Vagina (tissue), 2 donors: ENCODE measurements at regions not wholly inside any gene's neighbourhood (a gene's known extent, or its start where the extent isn't known, plus 50 kb on each side); places are given as distances from the start of the nearest gene placed in this dataset.

ENCODE experiments used
- DNase-seq, 2 donors: peaks; one replicate each; pipeline ENCODE4 v3.0.0-alpha.2; 2017; ENCODE audit errors: extremely low spot score in 2 of 2
- H3K27ac ChIP-seq: fragments of 200-600 bp; sonication (generic); one replicate; pipeline ENCODE4 v1.5.1; 2019
- H3K27me3 ChIP-seq: fragments of 200-600 bp; sonication (generic); one replicate; pipeline ENCODE4 v1.5.1; 2019
- H3K36me3 ChIP-seq, 2 donors: fragments of 200-600 bp; sonication (generic); one replicate each; pipeline ENCODE4 v1.5.1; 2017 to 2019
- H3K4me1 ChIP-seq: fragments of 200-600 bp; sonication (generic); one replicate; pipeline ENCODE4 v1.5.1; 2019
- H3K4me3 ChIP-seq, 2 donors: fragments of 200-600 bp; sonication (generic); 1 replicate in 1 of 2; 2 replicates in 1 of 2; pipeline ENCODE4 v1.5.1; 2016 to 2019
- H3K9me3 ChIP-seq: fragments of 200-600 bp; sonication (generic); one replicate; pipeline ENCODE4 v1.5.1; 2019
- CTCF ChIP-seq, 3 experiments: fragments of 450-650 bp in 2 of 3; fragments of 200-600 bp in 1 of 3; sonication (generic) in 1 of 3; IDR thresholded peaks; one replicate each; pipeline ENCODE4 v1.5.1; 2017 to 2019; ENCODE audit warnings: antibody characterized with exemption in 3 of 3, mild to moderate bottlenecking in 2 of 3, moderate library complexity in 2 of 3
- POLR2A ChIP-seq, 2 donors: fragments of 450-650 bp; IDR thresholded peaks; one replicate each; pipeline ENCODE4 v1.6.1; 2017; ENCODE audit warnings: antibody characterized with exemption in 2 of 2, mild to moderate bottlenecking in 2 of 2, moderate library complexity in 2 of 2
- POLR2AphosphoS5 ChIP-seq, 2 donors: sonication (generic); formaldehyde crosslinking; IDR thresholded peaks; one replicate each; pipeline ENCODE4 v1.9.0; 2017; ENCODE audit warnings: antibody characterized with exemption in 2 of 2, mild to moderate bottlenecking in 2 of 2, low read depth in 1 of 2; ENCODE audit not compliant: insufficient read depth in 1 of 2
- intact Hi-C: fragments of 100-400 bp; cut with DNase I; formaldehyde crosslinking; loops from one replicate; pipeline ENCODE4 v1.15.1; 2023

DNA sequence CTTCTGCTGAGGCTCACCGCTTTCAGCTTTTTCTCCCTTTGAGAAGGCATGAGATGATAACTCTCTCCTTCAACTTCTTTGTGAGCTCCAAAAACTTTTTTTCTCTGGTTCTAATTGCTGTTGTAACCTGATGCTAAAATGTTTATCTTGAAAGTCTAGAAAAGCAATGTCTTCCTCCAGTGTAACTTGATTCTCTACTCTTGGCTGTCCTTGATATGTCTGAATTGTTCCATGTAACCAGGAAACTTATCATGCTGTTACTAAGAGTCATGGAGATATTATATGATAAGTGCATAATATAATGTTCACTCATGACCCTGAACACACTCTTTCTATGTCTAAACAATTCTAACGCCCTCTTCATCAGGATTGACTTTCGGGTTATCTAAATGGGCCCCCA, 128.0 kb upstream of the ABCA1 start:
- Histone ChIP-seq H3K4me1 (no peaks in the 10 kb centered on the region), H3K9me3 (no peaks in the 10 kb centered on the region), H3K36me3 (no peaks in the 10 kb centered on the region), H3K4me3 (no peak overlapping the region), H3K27ac (no peak overlapping the region), H3K27me3 (no peaks in the 10 kb centered on the region)
- TF ChIP-seq CTCF (IDR thresholded peaks at IDR 0.05): no peak
- intact Hi-C loops: no loop called here
- DNase-seq: no peak

- DNase-seq: no peak
- Histone ChIP-seq H3K4me1 (no peaks in the 10 kb centered on the region), H3K27ac (no peak overlapping the region), H3K36me3 (no peaks in the 10 kb centered on the region), H3K9me3 (no peaks in the 10 kb centered on the region), H3K4me3 (no peak overlapping the region), H3K27me3 (no peaks in the 10 kb centered on the region)
- intact Hi-C loops: no loop called here
- TF ChIP-seq POLR2A (IDR thresholded peaks at IDR 0.05) (no peak), CTCF (IDR thresholded peaks at IDR 0.05) (no peak), POLR2AphosphoS5 (IDR thresholded peaks at IDR 0.05; ENCODE audit: insufficient read depth in 1 of 2, low read depth in 1 of 2) (no peak)
Measured at GRCh38 chr9:105057551-105057950, 129.6 kb upstream of the ABCA1 start.

- intact Hi-C loops: no loop called here
- no peaks in the 10 kb centered on the region for H3K36me3 ChIP-seq
- no peak for TF ChIP-seq POLR2A (IDR thresholded peaks at IDR 0.05)
- TF ChIP-seq POLR2AphosphoS5 (IDR thresholded peaks at IDR 0.05; ENCODE audit: insufficient read depth in 1 of 2, low read depth in 1 of 2): no peak
- TF ChIP-seq CTCF (IDR thresholded peaks at IDR 0.05): no peak
- H3K27ac ChIP-seq: no peak overlapping the region
- DNase-seq: no peak
- H3K4me3 ChIP-seq: no peak overlapping the region
- no peaks in the 10 kb centered on the region for H3K27me3 ChIP-seq
- peaks cover 6% of the 10 kb centered on the region for H3K4me1 ChIP-seq
- no peaks in the 10 kb centered on the region for H3K9me3 ChIP-seq
Measured at GRCh38 chr9:105059252-105059651, 131.3 kb upstream of the ABCA1 start.

DNA sequence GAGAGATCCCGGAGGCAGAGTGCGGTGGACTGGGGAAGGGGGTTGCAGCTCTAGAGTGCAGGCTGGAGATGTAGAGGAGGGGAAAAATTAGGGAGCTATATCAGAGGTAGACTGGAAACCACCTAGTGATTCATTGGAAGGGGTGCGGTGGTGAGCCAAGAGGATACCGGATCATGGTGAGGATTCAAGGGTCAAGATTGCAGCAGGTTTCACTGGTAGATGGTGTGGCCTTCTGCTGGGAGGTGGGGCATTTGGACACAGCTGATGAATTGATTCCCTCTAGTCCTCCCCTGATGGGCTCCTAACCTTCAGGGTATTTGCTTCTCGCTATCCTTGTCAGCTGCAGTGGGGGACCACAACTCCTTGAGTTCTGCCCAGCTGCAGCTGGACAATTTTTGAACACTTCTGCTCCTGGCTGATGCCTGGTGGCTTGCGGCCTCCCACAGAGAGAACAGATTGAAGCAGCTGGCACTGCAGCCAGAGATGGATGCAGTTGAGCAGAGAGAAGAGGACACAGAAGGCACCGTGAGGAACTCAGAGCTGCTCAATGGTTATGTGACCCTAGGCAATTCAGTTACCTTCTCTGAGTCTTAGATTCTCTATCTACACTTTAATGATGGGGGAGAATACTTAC, 134.4 kb upstream of the ABCA1 start:
- Histone ChIP-seq H3K27me3 (no peaks in the 10 kb centered on the region), H3K9me3 (no peaks in the 10 kb centered on the region), H3K36me3 (no peaks in the 10 kb centered on the region), H3K27ac (no peak overlapping the region), H3K4me1 (peaks cover 26% of the 10 kb centered on the region), H3K4me3 (no peak overlapping the region)
- no peak for DNase-seq
- intact Hi-C loops: loop anchor here (5.0 to 10.0 kb wide), 4 partner anchors 70 to 465 kb away; partner anchors contain the start of genes ABCA1 and OR13C5
- no peak for TF ChIP-seq POLR2AphosphoS5 (IDR thresholded peaks at IDR 0.05; ENCODE audit: insufficient read depth in 1 of 2, low read depth in 1 of 2)
- TF ChIP-seq POLR2A (IDR thresholded peaks at IDR 0.05): no peak
- TF ChIP-seq CTCF (IDR thresholded peaks at IDR 0.05): no peak

DNA sequence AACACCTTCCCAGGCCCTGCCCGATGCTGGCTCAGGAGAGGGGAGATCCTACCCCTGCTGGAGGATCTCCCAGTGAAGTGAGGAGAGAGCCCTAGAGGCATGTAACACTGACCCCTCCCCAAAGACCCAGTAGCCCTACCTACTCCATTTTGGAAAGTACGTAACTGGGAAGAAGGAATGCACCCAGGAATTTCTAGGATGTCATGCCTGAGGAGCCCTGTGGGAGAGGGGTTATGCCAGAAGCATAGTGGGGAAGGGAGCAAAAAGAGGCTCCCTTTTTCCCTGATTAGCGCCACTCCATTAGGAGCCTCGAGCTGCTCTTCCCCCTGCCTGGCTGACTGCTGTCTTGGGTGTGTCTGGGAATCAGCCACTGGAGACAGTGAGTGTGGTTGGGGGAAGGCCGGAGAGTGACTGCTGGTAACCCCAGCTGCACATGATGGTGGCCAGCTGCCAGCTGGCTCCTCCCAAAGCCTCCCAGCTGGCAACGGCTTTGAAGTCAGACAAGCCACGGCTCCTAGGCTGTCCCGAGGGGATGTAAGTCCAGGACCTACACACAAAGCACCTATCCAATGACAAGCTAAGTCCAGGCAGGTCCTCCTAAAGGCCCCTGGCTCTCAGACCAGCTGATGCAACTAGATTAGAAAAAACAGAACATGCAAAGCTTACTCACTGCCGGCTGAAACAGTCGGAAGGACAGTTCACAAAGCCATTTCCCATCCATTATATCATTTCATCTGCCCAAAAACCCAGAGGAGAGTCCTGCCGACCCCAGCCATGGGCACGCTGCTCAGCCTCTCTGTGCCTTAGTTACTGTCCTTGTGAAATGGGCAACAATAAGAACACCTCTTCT, 136.5 kb upstream of the ABCA1 start:
- intact Hi-C loops: loop anchor here (5.0 to 10.0 kb wide), 4 partner anchors 72 to 467 kb away; partner anchors contain the start of genes ABCA1 and OR13C5

More for the DNA sequence above, 136.5 kb upstream of the ABCA1 start:
- DNase-seq: peak in 1 of 2 donors; percentile 98
- Histone ChIP-seq H3K4me1 (peaks cover 26% of the 10 kb centered on the region), H3K27ac (peak overlapping the region; percentile 80), H3K4me3 (no peak overlapping the region), H3K27me3 (no peaks in the 10 kb centered on the region), H3K36me3 (no peaks in the 10 kb centered on the region), H3K9me3 (no peaks in the 10 kb centered on the region)
- TF ChIP-seq POLR2AphosphoS5 (IDR thresholded peaks at IDR 0.05; ENCODE audit: insufficient read depth in 1 of 2, low read depth in 1 of 2) (peak; percentile 73 to 90), CTCF (IDR thresholded peaks at IDR 0.05) (no peak), POLR2A (IDR thresholded peaks at IDR 0.05) (peak in 1 of 2 donors; percentile 47)
